KOPT-K1 (cell line): ENCODE measurements at regions not wholly inside any gene's neighbourhood (a gene's known extent, or its start where the extent isn't known, plus 50 kb on each side); places are given as distances from the start of the nearest gene placed in this dataset.

Experiments used
- H3K27ac ChIP-seq: fragments of 200-600 bp; sonication (generic); 2 replicates; pipeline ENCODE4 v1.5.1; 2016; ENCODE audit warnings: antibody characterized with exemption, mild to moderate bottlenecking, low read depth, low read length; ENCODE audit not compliant: poor library complexity, severe bottlenecking
- H3K36me3 ChIP-seq: fragments of 200-600 bp; sonication (generic); 2 replicates; pipeline ENCODE4 v1.5.1; 2017; ENCODE audit warnings: antibody characterized with exemption, mild to moderate bottlenecking, low read length, moderate library complexity; ENCODE audit not compliant: insufficient read depth
- H3K9me3 ChIP-seq: fragments of 200-600 bp; sonication (generic); 2 replicates; pipeline ENCODE4 v1.5.1; 2017; ENCODE audit warnings: antibody characterized with exemption, low read length, mild to moderate bottlenecking; ENCODE audit not compliant: insufficient read depth, poor library complexity, severe bottlenecking

- no peak overlapping the region for H3K27ac ChIP-seq
- no peaks in the 10 kb centered on the region for H3K36me3 ChIP-seq
- H3K9me3 ChIP-seq: peaks cover 11% of the 10 kb centered on the region
Measured at GRCh38 chr20:60901831-60902230, 350.2 kb upstream of the CDH4 start.

DNA sequence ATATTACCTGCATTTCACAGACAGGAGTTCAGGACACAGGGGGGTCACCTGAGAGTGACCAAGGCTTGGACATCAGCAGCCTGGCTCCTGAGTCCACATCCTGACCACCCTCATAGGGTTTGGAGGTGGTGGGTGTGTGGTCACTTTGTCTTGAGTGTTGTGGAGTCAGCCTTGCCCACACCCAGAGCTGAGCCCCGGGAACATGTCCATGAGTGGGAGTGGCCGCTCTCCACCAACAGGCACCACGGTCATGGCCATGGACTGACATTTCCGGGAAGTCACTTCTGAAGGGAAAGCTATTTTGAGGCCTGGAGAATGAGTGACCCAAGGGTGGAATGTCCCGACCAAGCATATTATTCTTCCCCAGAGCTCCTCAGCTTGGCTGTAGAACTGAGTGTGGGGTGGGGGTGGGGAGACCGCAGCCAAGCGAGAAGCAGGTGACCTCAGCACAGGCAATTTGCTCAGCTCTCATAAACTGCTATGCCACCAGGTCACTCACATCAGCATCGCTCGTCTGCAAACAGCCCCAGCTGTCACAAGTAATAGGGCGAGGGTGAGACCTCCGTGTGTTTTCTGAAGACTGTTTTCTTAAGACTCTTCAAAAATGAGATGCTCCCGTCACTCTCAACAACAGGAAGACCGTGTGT, 348.6 kb upstream of the CDH4 start:
- no peaks in the 10 kb centered on the region for H3K36me3 ChIP-seq
- H3K9me3 ChIP-seq: peaks cover 11% of the 10 kb centered on the region
- no peak overlapping the region for H3K27ac ChIP-seq

GRCh38 chr20:60904730-60905129, 347.3 kb upstream of the CDH4 start:
- Histone ChIP-seq H3K27ac (no peak overlapping the region), H3K36me3 (no peaks in the 10 kb centered on the region), H3K9me3 (peaks cover 11% of the 10 kb centered on the region)

DNA sequence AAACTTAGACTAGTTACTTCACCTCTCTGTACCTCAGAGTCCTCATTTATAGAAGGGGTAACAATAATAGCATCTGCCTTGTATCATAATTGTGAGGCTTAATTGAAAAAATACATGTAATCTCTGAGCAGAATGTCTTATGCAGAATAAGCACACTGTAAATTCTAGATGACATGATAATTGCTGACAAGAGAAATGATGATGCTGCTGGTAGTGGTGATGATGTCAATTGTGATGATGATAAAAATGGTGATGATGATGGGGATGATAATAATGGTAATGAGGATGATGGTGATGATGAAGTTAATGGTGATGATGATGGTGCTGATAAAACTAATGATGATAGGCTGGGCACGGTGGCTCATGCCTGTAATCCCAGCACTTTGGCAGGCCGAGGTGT, 346.1 kb upstream of the CDH4 start:
- peaks cover 11% of the 10 kb centered on the region for H3K9me3 ChIP-seq
- no peak overlapping the region for H3K27ac ChIP-seq
- H3K36me3 ChIP-seq: no peaks in the 10 kb centered on the region

- Histone ChIP-seq H3K9me3 (peaks cover 8% of the 10 kb centered on the region), H3K27ac (no peak overlapping the region), H3K36me3 (no peaks in the 10 kb centered on the region)
Measured at GRCh38 chr20:60906555-60906954, 345.5 kb upstream of the CDH4 start.

GRCh38 chr20:60913298-60913697, 338.8 kb upstream of the CDH4 start:
- H3K36me3 ChIP-seq: no peaks in the 10 kb centered on the region
- no peak overlapping the region for H3K27ac ChIP-seq
- H3K9me3 ChIP-seq: no peaks in the 10 kb centered on the region

GRCh38 chr20:60921022-60921622, 330.9 kb upstream of the CDH4 start:
- no peak overlapping the region for H3K27ac ChIP-seq
- no peaks in the 10 kb centered on the region for H3K9me3 ChIP-seq
- no peaks in the 10 kb centered on the region for H3K36me3 ChIP-seq

GRCh38 chr20:60926831-60927230, 325.2 kb upstream of the CDH4 start:
- Histone ChIP-seq H3K27ac (no peak overlapping the region), H3K36me3 (no peaks in the 10 kb centered on the region), H3K9me3 (no peaks in the 10 kb centered on the region)

- Histone ChIP-seq H3K36me3 (no peaks in the 10 kb centered on the region), H3K9me3 (no peaks in the 10 kb centered on the region), H3K27ac (no peak overlapping the region)
Measured at GRCh38 chr20:60928341-60928740, 323.7 kb upstream of the CDH4 start.

DNA sequence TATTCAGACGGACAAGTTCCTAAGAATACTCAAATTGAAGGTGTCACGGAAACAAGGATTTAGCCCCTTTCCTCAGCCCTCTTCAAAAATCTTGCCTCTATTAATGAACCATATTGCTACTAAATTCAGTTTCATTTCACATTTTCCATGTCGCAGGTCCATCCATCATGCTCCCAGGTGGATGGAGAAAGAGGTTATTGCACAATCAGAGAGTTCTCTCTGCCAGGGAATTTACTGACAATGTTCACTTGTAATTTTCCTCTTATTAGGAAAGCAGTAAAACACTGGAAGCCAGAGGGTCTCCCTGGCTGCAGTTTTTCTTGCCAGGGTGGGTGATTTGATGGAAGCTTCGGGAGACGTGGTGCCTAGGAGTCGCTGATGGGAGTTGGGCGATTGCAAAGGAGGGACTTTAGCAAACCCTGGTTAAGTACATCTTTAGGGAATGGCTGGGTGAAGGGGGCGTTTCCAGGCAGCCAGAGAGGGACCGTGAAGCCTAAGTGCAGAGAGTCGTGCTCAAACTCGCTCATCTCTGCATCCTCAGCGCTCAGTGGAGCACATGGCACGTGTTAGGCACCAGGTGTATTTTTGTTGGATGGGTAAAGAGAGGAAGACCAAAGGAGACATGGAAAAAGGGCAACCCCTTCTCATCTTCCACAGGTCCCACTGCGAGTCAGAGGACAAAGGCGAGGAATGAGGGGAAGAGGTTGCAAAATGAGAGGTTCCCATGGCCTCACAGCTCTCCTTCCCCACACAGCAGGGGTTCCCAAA, 321.9 kb upstream of the CDH4 start:
- Histone ChIP-seq H3K27ac (no peak overlapping the region), H3K9me3 (no peaks in the 10 kb centered on the region), H3K36me3 (no peaks in the 10 kb centered on the region)

DNA sequence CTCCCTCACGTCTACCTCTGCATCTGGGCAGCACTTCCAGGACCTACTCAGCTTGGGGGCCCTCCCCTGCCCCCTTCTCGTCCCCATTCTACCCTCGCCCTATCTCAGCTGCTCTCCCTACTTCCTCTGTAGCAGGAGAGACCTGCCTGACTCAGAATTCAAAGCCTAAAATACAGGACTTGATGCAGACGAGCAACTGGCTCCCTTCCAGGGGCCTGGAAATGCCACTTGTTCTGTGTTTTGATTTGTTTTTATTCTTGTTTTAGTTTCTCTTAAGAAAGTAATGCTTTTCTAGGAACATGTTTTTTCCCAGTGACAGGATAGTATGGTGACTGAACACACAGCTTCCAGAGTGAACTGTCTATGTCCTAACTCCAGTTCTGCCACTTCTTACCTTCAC, 320.4 kb upstream of the CDH4 start:
- no peak overlapping the region for H3K27ac ChIP-seq
- H3K9me3 ChIP-seq: no peaks in the 10 kb centered on the region
- H3K36me3 ChIP-seq: no peaks in the 10 kb centered on the region

GRCh38 chr20:60934724-60935123, 317.3 kb upstream of the CDH4 start:
- Histone ChIP-seq H3K36me3 (no peaks in the 10 kb centered on the region), H3K9me3 (no peaks in the 10 kb centered on the region), H3K27ac (no peak overlapping the region)

- Histone ChIP-seq H3K36me3 (no peaks in the 10 kb centered on the region), H3K27ac (no peak overlapping the region), H3K9me3 (no peaks in the 10 kb centered on the region)
Measured at GRCh38 chr20:60935971-60936370, 316.1 kb upstream of the CDH4 start.

DNA sequence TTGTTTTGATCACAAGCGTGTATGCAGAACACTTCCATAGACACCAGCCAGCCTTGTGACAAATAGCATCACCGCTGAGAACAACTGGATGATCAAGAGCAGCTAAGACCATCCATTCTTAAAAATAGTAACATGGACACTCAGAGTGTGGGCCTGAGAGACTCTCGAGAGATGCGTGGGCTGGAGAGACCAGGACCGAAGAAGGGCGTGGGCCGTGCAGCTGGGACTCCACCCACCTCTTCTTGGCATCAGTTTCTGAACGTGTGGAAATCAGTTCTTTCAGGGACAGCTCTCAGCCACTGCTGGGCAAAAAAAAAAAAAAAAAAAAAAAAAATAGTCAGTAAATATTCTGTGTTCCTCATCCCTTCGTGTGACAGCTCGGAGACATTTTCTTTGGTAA, 314.5 kb upstream of the CDH4 start:
- Histone ChIP-seq H3K27ac (no peak overlapping the region), H3K9me3 (no peaks in the 10 kb centered on the region), H3K36me3 (no peaks in the 10 kb centered on the region)

- no peaks in the 10 kb centered on the region for H3K36me3 ChIP-seq
- no peak overlapping the region for H3K27ac ChIP-seq
Measured at GRCh38 chr20:60941379-60941778, 310.7 kb upstream of the CDH4 start.

DNA sequence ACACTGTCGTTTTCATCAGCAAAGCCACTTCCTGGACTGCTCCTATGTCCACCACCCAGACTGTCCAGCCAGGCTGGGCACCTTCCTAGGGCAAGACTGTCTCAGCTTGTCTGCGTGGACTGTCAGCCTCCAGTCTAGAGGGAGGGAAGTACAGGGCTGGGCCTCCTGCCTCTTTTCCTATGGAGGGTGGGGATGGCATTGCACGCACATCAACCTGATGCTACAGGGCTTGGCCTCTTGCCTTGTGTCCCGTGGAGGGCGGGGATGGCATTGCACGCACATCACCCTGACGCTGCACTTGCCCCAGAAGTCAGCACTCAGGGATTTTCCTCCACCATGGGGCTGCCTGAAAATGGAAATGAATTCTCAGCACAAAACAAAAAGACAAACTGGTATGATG, 304.2 kb upstream of the CDH4 start:
- H3K36me3 ChIP-seq: no peaks in the 10 kb centered on the region
- H3K9me3 ChIP-seq: no peaks in the 10 kb centered on the region
- H3K27ac ChIP-seq: no peak overlapping the region

More at GRCh38 chr20:60941379-60941778, 310.7 kb upstream of the CDH4 start:
- no peaks in the 10 kb centered on the region for H3K9me3 ChIP-seq
